Epithelial cell of proximal tubule (primary cell): ENCODE measurements at regions not wholly inside any gene's neighbourhood (a gene's known extent, or its start where the extent isn't known, plus 50 kb on each side); places are given as distances from the start of the nearest gene placed in this dataset.

Experiments
- DNase-seq: peaks from one replicate; pipeline ENCODE4 v3.0.0-alpha.2; 2011; ENCODE audit warnings: low read depth
- H3K4me3 ChIP-seq: 2 replicates; pipeline ENCODE4 v1.5.1; 2011; ENCODE audit warnings: low read depth, mild to moderate bottlenecking, low read length
- CTCF ChIP-seq: conservative IDR thresholded peaks from 2 replicates; pipeline ENCODE4 v1.5.1; 2012; ENCODE audit warnings: low read depth, mild to moderate bottlenecking, low read length

DNA sequence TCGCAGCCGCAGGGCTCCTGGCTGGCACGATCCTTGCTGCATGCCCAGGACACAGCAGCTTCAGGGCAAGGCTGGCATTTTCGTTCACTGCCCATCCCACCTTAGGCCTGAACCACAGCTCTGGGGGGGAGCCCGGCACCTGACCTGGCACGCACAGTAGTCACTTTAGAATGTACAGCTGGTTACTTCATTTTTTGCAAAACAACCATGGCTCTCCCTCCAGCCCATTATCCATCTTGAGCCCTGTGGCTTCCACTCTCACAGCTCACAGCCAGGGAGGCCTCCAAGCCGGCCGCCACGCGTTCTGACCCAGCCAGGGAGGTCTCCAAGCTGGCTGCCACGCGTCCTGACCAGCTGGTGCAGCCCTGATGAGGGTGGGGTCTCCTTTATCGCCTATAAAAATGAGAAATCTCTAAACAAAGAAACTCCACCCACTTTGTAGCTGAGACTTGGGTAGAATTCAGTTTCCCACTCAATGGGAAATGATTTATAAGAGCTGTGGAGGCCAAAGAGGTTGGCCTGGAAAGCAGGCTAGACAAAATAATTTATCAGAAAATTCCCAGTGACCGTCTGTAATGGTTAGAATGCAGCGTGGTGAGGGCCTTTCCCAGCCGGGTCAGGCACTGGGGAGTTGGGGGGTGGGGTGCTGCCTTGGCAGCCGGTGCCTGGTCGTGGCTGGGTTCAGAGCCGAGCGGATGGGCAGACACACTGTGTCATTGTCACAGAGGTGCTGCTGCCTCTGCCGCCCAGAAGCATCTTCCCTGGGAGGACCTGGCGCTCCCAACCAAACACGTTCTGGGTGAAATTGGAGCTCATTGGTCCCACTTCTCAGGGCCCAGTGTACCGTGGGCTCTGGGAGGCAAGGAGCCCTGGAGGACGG is 54.6 kb upstream of the ACTRT2 start:
- H3K4me3 ChIP-seq = no peak overlapping the region
- no peak for DNase-seq
- TF ChIP-seq CTCF = no peak

DNA sequence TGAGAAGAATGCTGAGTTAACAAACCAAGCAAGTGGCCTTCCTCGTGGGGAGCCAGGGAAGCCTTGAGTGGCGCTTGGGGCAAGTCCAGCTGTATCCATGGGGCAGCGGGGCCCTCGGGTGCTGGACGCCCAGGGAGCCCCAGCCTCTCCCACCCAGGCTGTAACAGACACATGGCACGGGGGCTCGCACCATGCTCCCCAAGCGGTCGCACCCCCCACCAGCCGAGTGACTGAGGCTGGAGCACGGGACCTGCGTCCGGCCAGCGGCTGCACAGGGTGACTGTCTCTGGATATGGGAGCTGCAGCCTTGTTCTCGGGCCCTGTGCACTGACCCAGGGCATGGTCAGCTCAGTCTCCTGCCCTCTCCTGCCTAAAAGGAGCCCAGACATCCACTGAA is 53.9 kb upstream of the ACTRT2 start:
- DNase-seq = no peak
- TF ChIP-seq CTCF = no peak
- no peak overlapping the region for H3K4me3 ChIP-seq

GRCh38 chr1:2967881-2968280 is 53.4 kb upstream of the ACTRT2 start:
- no peak overlapping the region for H3K4me3 ChIP-seq
- DNase-seq = no peak
- no peak for TF ChIP-seq CTCF

DNA sequence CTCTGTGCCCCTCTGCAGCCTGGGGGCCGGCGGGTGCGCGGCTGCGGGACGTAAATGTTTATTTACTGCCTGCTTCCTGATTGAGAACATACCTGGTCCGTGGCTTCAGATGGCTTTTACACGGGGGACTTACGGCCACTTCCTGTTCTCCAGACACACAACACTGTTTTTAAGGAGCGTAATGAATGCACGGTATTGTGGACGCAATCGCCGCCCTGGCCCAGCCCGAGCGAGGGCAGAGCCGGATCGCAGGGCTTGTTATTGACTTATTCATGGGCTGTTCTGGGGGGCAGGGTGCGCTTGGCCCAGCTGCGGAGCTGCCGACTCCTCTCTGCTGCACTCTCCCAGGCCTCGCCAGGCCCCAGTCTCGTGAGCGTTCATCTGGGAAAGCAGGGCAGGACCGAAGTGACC is 52.8 kb upstream of the ACTRT2 start:
- DNase-seq = no peak
- no peak overlapping the region for H3K4me3 ChIP-seq
- no peak for TF ChIP-seq CTCF

- no peak for DNase-seq
- no peak for TF ChIP-seq CTCF
Observed at GRCh38 chr1:2969011-2969844, 52.0 kb upstream of the ACTRT2 start.

DNA sequence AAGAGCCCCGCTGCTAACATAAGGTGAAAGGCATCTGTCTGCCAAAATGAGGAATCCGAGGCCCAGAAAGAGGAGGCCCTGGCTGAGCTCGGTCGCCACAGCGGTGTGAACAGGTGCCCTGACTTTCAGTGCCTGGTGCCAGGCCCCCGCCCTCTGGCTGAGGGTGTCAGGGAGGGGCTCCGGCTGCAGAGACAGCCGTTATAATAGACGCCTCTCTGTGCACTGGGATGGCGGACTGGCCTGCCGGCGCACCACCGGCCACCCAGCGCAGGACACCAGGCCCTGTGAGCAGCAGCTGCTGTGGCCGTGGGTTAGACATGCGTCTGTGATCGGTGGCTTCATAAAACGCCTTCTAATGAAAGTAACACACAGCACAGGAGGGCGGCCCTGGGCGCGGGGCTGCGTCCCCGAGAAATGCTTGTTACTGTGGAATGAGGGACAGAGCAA is 51.4 kb upstream of the ACTRT2 start:
- TF ChIP-seq CTCF = no peak
- no peak for DNase-seq

More at GRCh38 chr1:2969011-2969844, 52.0 kb upstream of the ACTRT2 start:
- H3K4me3 ChIP-seq = no peak overlapping the region

More for the DNA sequence above, 51.4 kb upstream of the ACTRT2 start:
- no peak overlapping the region for H3K4me3 ChIP-seq
